SK-N-SH (cell line): ENCODE measurements at regions not wholly inside any gene's neighbourhood (a gene's known extent, or its start where the extent isn't known, plus 50 kb on each side); places are given as distances from the start of the nearest gene placed in this dataset.

ENCODE experiments used
- ELF1 ChIP-seq: IDR thresholded peaks from 2 replicates; pipeline ENCODE4 v1.4.0; 2012
- EP300 ChIP-seq, 2 experiments: IDR thresholded peaks; 2 replicates each; pipeline versions ENCODE4 v1.4.0 to v1.6.1; 2012; ENCODE audit warnings: borderline replicate concordance in 1 of 2, low read depth in 1 of 2, low read length in 1 of 2
- FOXJ3 ChIP-seq: sonication (generic); formaldehyde crosslinking; IDR thresholded peaks from 2 replicates; pipeline ENCODE4 v1.5.1; 2020; ENCODE audit warnings: mild to moderate bottlenecking, missing genetic modification reagents
- POLR2AphosphoS5 ChIP-seq: IDR thresholded peaks from 2 replicates; pipeline ENCODE4 v1.6.1; 2012; ENCODE audit warnings: low read depth, low read length
- RFX5 ChIP-seq: IDR thresholded peaks from 2 replicates; pipeline ENCODE4 v1.6.1; 2012; ENCODE audit warnings: mild to moderate bottlenecking, improper control_type of control experiment, low read length
- SIN3A ChIP-seq: IDR thresholded peaks from 2 replicates; pipeline ENCODE4 v1.6.1; 2012; ENCODE audit warnings: low read depth, mild to moderate bottlenecking, low read length, moderate library complexity, borderline replicate concordance
- TAF1 ChIP-seq: IDR thresholded peaks from 2 replicates; pipeline ENCODE4 v1.6.1; 2012; ENCODE audit warnings: low read depth, mild to moderate bottlenecking, low read length, moderate library complexity, borderline replicate concordance
- TEAD4 ChIP-seq: IDR thresholded peaks from 2 replicates; pipeline ENCODE4 v1.4.0; 2012; ENCODE audit warnings: mild to moderate bottlenecking, borderline replicate concordance; ENCODE audit not compliant: insufficient read depth
- YY1 ChIP-seq: IDR thresholded peaks from 2 replicates; pipeline ENCODE4 v1.4.0; 2012; ENCODE audit warnings: low read depth, mild to moderate bottlenecking
- TF ChIP-seq, protein P1 (sequence below): fragments of 200-600 bp; sonication (generic); IDR thresholded peaks from 2 replicates; pipeline ENCODE4 v1.6.1; 2017; ENCODE audit warnings: antibody characterized with exemption, mild to moderate bottlenecking, moderate library complexity

DNA sequence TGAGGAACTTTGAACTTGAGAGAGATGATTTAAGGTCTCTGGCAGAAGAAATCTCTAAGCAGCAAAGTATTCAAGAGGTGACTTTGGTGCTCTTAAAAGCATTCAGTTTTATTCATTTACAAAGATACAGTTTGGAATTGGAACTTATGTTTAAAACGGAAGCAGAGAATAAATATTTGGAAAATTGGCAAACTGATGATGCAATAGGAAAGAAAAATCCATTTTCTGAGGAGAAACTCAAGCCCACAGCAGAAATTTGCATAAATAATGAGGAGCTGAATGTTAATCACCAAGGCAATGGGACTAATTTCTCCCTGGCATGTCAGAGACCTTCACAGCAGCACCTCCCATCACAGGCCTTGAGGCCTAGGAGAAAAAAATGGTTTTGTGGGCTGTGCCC, 1022.5 kb upstream of the CHAC2 start:
- TF ChIP-seq, protein P1, sequence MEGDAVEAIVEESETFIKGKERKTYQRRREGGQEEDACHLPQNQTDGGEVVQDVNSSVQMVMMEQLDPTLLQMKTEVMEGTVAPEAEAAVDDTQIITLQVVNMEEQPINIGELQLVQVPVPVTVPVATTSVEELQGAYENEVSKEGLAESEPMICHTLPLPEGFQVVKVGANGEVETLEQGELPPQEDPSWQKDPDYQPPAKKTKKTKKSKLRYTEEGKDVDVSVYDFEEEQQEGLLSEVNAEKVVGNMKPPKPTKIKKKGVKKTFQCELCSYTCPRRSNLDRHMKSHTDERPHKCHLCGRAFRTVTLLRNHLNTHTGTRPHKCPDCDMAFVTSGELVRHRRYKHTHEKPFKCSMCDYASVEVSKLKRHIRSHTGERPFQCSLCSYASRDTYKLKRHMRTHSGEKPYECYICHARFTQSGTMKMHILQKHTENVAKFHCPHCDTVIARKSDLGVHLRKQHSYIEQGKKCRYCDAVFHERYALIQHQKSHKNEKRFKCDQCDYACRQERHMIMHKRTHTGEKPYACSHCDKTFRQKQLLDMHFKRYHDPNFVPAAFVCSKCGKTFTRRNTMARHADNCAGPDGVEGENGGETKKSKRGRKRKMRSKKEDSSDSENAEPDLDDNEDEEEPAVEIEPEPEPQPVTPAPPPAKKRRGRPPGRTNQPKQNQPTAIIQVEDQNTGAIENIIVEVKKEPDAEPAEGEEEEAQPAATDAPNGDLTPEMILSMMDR = no peak
- TF ChIP-seq POLR2AphosphoS5 (no peak), YY1 (no peak), EP300 (IDR thresholded peaks at IDR 0.05; ENCODE audit: borderline replicate concordance in 1 of 2, low read depth in 1 of 2, low read length in 1 of 2) (no peak), TEAD4 (no peak), SIN3A (no peak), ELF1 (no peak), FOXJ3 (no peak), TAF1 (no peak), RFX5 (no peak)
